ENCODE measurements at regions not wholly inside any gene's neighbourhood (a gene's known extent, or its start where the extent isn't known, plus 50 kb on each side); places are given as distances from the start of the nearest gene placed in this dataset.
"Not testable (repeated sequence)": the region's sequence is repeated elsewhere in the genome, so short reads cannot be mapped to it uniquely, and the experiment has no call there.

GRCh38 chr11:90468923-90469322 lies 246.1 kb upstream of the CHORDC1 start:
- DNase-seq = no peak

- no peak for DNase-seq
Measured at GRCh38 chr11:90465553-90465952, 242.7 kb upstream of the CHORDC1 start.

- peak in 1 of 2 experiments; percentile 19 for DNase-seq
Measured at GRCh38 chr11:90455347-90455920, 232.6 kb upstream of the CHORDC1 start.

GRCh38 chr11:90453525-90453924 lies 230.7 kb upstream of the CHORDC1 start:
- DNase-seq = no peak

- peak in 1 of 2 experiments; percentile 10 for DNase-seq
Measured at GRCh38 chr11:90449606-90450005, 226.8 kb upstream of the CHORDC1 start.

- no peak for DNase-seq
Measured at GRCh38 chr11:90448256-90448655, 225.4 kb upstream of the CHORDC1 start.

GRCh38 chr11:90447618-90448017 lies 224.8 kb upstream of the CHORDC1 start:
- DNase-seq = no peak

- DNase-seq = no peak
Measured at GRCh38 chr11:90446207-90446606, 223.4 kb upstream of the CHORDC1 start.

GRCh38 chr11:90438069-90438468 lies 215.2 kb upstream of the CHORDC1 start:
- no peak for DNase-seq

- peak; percentile 17 to 60 for DNase-seq
Measured at GRCh38 chr11:90434858-90435257, 212.0 kb upstream of the CHORDC1 start.

GRCh38 chr11:90428836-90429235 lies 206.0 kb upstream of the CHORDC1 start:
- peak; percentile 8 to 48 for DNase-seq

GRCh38 chr11:90426442-90426841 lies 203.6 kb upstream of the CHORDC1 start:
- no peak for DNase-seq

GRCh38 chr11:90423378-90423777 lies 200.5 kb upstream of the CHORDC1 start:
- DNase-seq = no peak

- not testable (repeated sequence) for DNase-seq
Measured at GRCh38 chr11:90422787-90423186, 199.9 kb upstream of the CHORDC1 start.

- DNase-seq = no peak
Measured at GRCh38 chr11:90414221-90414620, 191.4 kb upstream of the CHORDC1 start.

- no peak for DNase-seq
Measured at GRCh38 chr11:90407350-90407749, 184.5 kb upstream of the CHORDC1 start.

GRCh38 chr11:90392692-90393091 lies 169.8 kb upstream of the CHORDC1 start:
- DNase-seq = no peak

- no peak for DNase-seq
Measured at GRCh38 chr11:90391756-90392155, 168.9 kb upstream of the CHORDC1 start.

- DNase-seq = no peak
Measured at GRCh38 chr11:90380206-90380605, 157.4 kb upstream of the CHORDC1 start.

- DNase-seq = no peak
Measured at GRCh38 chr11:90373971-90374370, 151.1 kb upstream of the CHORDC1 start.

GRCh38 chr11:90364527-90364926 lies 141.7 kb upstream of the CHORDC1 start:
- peak in 1 of 2 experiments; percentile 3 for DNase-seq

- DNase-seq = no peak
Measured at GRCh38 chr11:90363739-90364138, 140.9 kb upstream of the CHORDC1 start.

- peak in 1 of 2 experiments; percentile 6 for DNase-seq
Measured at GRCh38 chr11:90355200-90355599, 132.4 kb upstream of the CHORDC1 start.

- DNase-seq = no peak
Measured at GRCh38 chr11:90349731-90350130, 126.9 kb upstream of the CHORDC1 start.

- no peak for DNase-seq
Measured at GRCh38 chr11:90344546-90344945, 121.7 kb upstream of the CHORDC1 start.
